GM12875 (cell line): ENCODE measurements at regions not wholly inside any gene's neighbourhood (a gene's known extent, or its start where the extent isn't known, plus 50 kb on each side); places are given as distances from the start of the nearest gene placed in this dataset.
"Not testable (repeated sequence)": the region's sequence is repeated elsewhere in the genome, so short reads cannot be mapped to it uniquely, and the experiment has no call there.

ENCODE experiments used
- H3K4me3 ChIP-seq: one replicate; pipeline ENCODE4 v1.5.1; 2011; ENCODE audit warnings: low read depth, low read length, control low read depth
- TF ChIP-seq, protein P1 (sequence below): IDR thresholded peaks from 2 replicates; pipeline ENCODE4 v1.5.1; 2011; ENCODE audit warnings: low read depth, mild to moderate bottlenecking, control low read depth, inconsistent platforms, low read length, moderate library complexity, borderline replicate concordance; ENCODE audit not compliant: insufficient read depth

DNA sequence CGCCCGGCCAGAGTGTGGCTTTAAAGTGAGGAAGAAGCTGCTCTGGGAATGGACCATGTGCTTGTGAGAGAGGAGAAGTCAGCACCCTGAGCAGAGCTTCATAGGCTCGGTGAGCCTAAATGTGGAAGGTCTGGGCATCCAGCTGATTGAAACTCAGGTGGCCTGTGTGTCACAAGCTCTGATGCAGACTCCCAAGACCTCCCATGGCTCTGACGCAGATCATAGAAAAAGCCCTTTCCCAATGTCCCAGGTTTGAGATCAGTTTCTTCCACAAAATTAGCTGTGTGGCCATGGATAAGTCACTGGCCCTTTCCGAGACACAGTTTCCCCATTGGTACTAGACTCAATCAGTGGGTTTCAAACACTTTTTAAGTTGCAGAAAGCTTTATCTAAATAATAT is 180.0 kb upstream of the CCL2 start:
- TF ChIP-seq, protein P1, sequence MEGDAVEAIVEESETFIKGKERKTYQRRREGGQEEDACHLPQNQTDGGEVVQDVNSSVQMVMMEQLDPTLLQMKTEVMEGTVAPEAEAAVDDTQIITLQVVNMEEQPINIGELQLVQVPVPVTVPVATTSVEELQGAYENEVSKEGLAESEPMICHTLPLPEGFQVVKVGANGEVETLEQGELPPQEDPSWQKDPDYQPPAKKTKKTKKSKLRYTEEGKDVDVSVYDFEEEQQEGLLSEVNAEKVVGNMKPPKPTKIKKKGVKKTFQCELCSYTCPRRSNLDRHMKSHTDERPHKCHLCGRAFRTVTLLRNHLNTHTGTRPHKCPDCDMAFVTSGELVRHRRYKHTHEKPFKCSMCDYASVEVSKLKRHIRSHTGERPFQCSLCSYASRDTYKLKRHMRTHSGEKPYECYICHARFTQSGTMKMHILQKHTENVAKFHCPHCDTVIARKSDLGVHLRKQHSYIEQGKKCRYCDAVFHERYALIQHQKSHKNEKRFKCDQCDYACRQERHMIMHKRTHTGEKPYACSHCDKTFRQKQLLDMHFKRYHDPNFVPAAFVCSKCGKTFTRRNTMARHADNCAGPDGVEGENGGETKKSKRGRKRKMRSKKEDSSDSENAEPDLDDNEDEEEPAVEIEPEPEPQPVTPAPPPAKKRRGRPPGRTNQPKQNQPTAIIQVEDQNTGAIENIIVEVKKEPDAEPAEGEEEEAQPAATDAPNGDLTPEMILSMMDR = no peak
- H3K4me3 ChIP-seq = no peak overlapping the region

DNA sequence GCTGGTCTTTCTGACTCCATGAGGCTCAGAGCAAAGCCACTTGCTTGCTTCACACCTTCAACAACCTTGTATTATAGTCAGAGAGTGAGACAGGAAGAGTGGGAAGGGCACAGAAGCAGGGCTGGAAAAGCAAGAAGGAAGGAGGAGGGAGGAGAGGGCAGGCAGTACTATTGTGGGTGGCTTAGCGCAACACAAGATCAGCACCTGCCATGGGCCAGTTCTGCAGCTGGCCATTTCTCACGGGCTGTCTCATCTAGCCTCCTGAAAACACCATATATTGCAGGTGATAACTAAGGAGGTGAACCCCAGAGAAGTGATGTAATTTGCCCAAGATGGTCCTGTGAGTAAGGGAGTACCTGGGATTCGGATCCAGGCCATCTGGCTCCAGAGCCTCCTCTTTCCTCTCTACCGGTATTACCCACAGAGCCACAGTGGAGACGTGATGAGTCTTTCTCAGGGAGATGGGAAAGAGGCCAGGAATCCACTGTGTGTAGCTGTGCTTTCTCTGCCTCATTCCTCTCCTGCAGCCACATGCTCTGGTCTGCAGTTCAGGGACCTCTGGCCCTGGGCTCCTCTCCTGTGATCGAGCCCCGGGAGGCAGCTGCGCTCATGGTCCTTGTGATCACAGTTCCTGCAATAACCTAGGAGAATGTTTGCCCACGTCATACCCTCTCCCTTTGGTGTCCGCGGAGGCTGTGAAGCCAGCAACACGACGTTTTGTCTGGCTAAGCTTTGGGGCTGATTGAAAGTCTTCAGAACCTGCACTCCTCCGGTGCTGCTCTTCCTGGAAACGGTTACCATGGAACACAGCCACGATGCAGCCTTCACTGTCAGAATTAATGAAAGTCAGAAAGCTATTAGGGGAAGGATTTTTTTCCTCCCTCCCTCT is 178.1 kb upstream of the CCL2 start:
- no peak overlapping the region for H3K4me3 ChIP-seq
- TF ChIP-seq, protein P1 = no peak

DNA sequence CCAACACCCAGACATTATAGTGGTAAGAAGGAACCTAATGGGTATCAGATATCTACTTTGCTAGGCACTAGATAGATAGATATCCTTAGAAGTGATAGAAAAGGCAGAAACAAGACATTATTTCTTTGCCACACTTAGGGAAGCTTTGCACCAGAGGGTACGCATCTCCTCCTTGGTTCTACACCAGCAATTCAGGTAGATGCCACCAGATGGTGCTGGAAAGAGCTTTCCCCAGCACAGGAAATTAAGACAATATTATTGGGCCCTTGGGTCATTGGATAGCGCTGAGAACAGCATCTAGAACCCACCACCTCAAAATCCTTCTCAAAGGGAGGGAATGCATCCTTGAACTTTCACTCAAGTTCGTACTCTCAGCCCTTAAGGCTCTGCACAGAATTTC is 173.8 kb upstream of the CCL2 start:
- no peak overlapping the region for H3K4me3 ChIP-seq
- TF ChIP-seq, protein P1 = peak; percentile 59; the same call in 1 of the 2 replicates

DNA sequence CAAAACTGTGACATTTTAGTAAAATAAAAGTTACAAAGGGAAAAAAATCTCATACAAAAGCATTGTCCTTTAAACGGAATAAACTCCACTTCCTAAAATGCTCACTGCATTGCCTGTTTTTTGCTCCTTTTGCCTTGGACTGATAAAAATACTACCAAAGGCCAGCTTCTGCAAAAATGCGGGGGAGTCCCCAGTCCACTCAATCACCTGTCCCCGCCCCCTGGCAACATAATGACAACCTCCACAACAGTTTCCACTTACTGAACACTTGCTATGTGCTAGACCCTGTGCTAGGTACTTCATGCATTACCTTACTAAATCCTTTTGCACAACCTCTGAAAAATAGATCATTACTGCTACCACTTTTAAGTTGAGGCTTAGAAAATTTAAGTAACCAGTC is 172.7 kb upstream of the CCL2 start:
- H3K4me3 ChIP-seq = no peak overlapping the region
- TF ChIP-seq, protein P1 = no peak

DNA sequence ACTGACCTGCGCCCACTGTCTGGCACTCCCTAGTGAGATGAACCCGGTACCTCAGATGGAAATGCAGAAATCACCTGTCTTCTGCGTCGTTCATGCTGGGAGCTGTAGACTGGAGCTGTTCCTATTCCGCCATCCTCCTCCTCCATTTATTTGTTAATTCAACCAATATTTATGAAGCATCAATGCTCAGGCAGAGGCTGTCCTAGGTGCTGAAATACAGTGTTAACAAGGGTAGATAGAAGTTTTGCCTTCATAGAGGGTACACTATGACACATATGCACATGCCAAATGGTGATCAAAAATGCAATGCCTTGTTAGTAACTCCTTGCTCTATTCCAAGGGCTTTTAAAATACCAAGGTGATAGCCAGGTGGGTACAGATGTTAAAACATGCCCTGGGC is 166.0 kb upstream of the CCL2 start:
- H3K4me3 ChIP-seq = not testable (repeated sequence)

DNA sequence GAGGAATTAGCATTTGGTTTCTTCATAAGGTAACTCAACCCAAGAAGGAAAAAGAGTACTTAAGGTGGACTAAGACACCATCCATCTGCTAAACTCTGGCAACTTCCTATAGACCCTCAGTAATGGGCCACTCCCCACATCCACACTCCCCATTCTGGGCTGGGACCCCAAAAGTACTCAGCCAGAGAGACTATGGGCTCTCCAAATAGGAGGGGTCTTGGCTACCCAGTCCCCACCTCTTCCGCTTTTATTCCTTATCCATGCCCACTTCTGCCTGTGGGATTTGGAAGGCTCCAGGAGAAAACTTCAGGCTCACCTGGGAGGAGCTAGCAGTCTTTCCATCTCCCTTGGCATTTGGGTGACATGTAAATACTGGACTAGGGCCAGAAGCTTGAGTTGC is 164.5 kb upstream of the CCL2 start:
- TF ChIP-seq, protein P1 = no peak
- no peak overlapping the region for H3K4me3 ChIP-seq

DNA sequence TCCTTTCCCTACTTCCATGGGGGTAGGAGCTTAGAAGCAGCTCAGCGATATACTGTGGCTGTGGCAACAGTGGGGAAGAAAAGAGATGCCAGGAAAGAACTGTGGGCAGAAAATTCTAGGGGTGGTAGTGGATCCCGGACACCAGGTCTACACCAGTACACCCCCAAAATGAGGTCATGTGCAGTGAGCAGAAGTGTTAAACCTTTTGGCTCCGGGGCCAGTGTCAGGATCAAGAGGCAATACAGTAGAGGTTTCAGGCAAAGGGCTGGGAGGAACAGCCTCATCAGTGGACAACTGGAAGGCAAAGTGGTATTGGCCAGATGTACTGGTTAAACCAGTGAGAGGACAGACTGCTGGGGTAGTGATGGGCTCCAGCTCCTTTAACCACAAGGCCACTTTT is 163.1 kb upstream of the CCL2 start:
- H3K4me3 ChIP-seq = no peak overlapping the region

More for the DNA sequence above, 163.1 kb upstream of the CCL2 start:
- TF ChIP-seq, protein P1 = no peak
